H1 (cell line): ENCODE measurements at regions not wholly inside any gene's neighbourhood (a gene's known extent, or its start where the extent isn't known, plus 50 kb on each side); places are given as distances from the start of the nearest gene placed in this dataset.

ENCODE experiments used
- CTCF ChIA-PET: fragments of 300-600 bp; sonication (Branson Sonifier 250); formaldehyde crosslinking; loops from one replicate; lab custom pipeline; 2021; ENCODE audit not compliant: partially characterized antibody; lab: Charles Lee
- POLR2A ChIA-PET: fragments of 300-600 bp; sonication (Branson Sonifier 250); formaldehyde crosslinking; loops from one replicate; lab custom pipeline; 2021; ENCODE audit warnings: inconsistent platforms; ENCODE audit not compliant: partially characterized antibody; lab: Charles Lee
- DNase-seq, 2 experiments: peaks; one replicate each; pipeline versions ENCODE4 v3.0.0 to v3.0.0-alpha.2; 2010 to 2022; ENCODE audit warnings: low spot score in 2 of 2, low read depth in 1 of 2, mixed read lengths in 1 of 2
- FAIRE-seq: peaks from 2 replicates; lab custom pipeline; 2011; peaks lifted over from hg19 to GRCh38; lab: Jason Lieb, UNC
- H2AFZ ChIP-seq: 2 replicates; pipeline ENCODE4 v1.8.1; 2012; ENCODE audit warnings: low read length, inconsistent platforms
- H2AK5ac ChIP-seq: 2 replicates; pipeline ENCODE4 v1.6.1; 2013; ENCODE audit warnings: low read depth, low read length
- H2BK120ac ChIP-seq: replicated peaks from 2 replicates; pipeline ENCODE3; 2013; ENCODE audit warnings: low read depth, low read length, inconsistent platforms
- H2BK12ac ChIP-seq: 2 replicates; pipeline ENCODE4 v1.6.1; 2013; ENCODE audit warnings: low read depth, low read length
- H2BK15ac ChIP-seq: 2 replicates; pipeline ENCODE4 v1.6.1; 2013; ENCODE audit warnings: low read length
- H2BK20ac ChIP-seq: 2 replicates; pipeline ENCODE4 v1.6.1; 2013; ENCODE audit warnings: low read length
- H2BK5ac ChIP-seq: 2 replicates; pipeline ENCODE4 v1.6.1; 2013; ENCODE audit warnings: low read depth, low read length
- H3K14ac ChIP-seq: 2 replicates; pipeline ENCODE4 v1.6.1; 2013; ENCODE audit warnings: inconsistent platforms; ENCODE audit not compliant: insufficient read length
- H3K18ac ChIP-seq: 2 replicates; pipeline ENCODE4 v1.6.1; 2013; ENCODE audit warnings: low read length; ENCODE audit errors: extremely low read depth
- H3K23ac ChIP-seq: 2 replicates; pipeline ENCODE4 v1.6.1; 2013; ENCODE audit warnings: inconsistent platforms; ENCODE audit not compliant: insufficient read length
- H3K23me2 ChIP-seq: 2 replicates; pipeline ENCODE4 v1.6.1; 2013; ENCODE audit warnings: low read depth, low read length
- H3K27ac ChIP-seq: 2 replicates; pipeline ENCODE4 v1.6.1; 2011; ENCODE audit warnings: low read depth, low read length, inconsistent platforms
- H3K27me3 ChIP-seq, 4 experiments: replicated peaks in 1 of 4; 1 replicate in 1 of 4; 2 replicates in 3 of 4; pipeline versions ENCODE4 v1.6.1 to v1.8.1; 2011 to 2013; ENCODE audit warnings: low read length in 3 of 4, mild to moderate bottlenecking in 3 of 4, inconsistent platforms in 2 of 4, mixed read lengths in 2 of 4, moderate library complexity in 1 of 4; ENCODE audit not compliant: control insufficient read depth in 3 of 4, insufficient read depth in 3 of 4; ENCODE audit errors: extremely low read depth in 1 of 4
- H3K36me3 ChIP-seq, 4 experiments: 2 replicates each; pipeline versions ENCODE4 v1.6.1 to v1.8.1; 2011 to 2013; ENCODE audit warnings: mild to moderate bottlenecking in 4 of 4, low read length in 3 of 4, moderate library complexity in 2 of 4, control low read depth in 1 of 4, inconsistent platforms in 1 of 4; ENCODE audit not compliant: insufficient read depth in 4 of 4, control insufficient read depth in 2 of 4
- H3K4ac ChIP-seq: replicated peaks from 2 replicates; pipeline ENCODE3; 2013; ENCODE audit warnings: low read length, low read depth, mixed read lengths, inconsistent platforms; ENCODE audit not compliant: insufficient read length
- H3K4me1 ChIP-seq, 4 experiments: replicated peaks in 1 of 4; 1 replicate in 1 of 4; 2 replicates in 3 of 4; pipeline versions ENCODE4 v1.6.1 to v1.8.1; 2011 to 2013; ENCODE audit warnings: low read length in 3 of 4, inconsistent platforms in 2 of 4, mixed read lengths in 1 of 4; ENCODE audit not compliant: insufficient read depth in 4 of 4, control insufficient read depth in 3 of 4
- H3K4me2 ChIP-seq, 2 experiments: 2 replicates each; pipeline versions ENCODE4 v1.6.1 to v1.8.1; 2011 to 2013; ENCODE audit warnings: low read depth in 2 of 2, low read length in 2 of 2, control low read depth in 1 of 2, inconsistent platforms in 1 of 2, mild to moderate bottlenecking in 1 of 2; ENCODE audit not compliant: insufficient read depth in 1 of 2
- H3K4me3 ChIP-seq, 4 experiments: fragments of 200-600, 300-600 bp in 1 of 4; sonication (generic), shearing (Covaris generic), sonication (Bioruptor Twin) in 1 of 4; 2 replicates each; pipeline versions ENCODE4 v1.5.1 to v1.8.1; 2011 to 2016; ENCODE audit warnings: low read length in 4 of 4, low read depth in 3 of 4, control low read depth in 2 of 4, inconsistent platforms in 2 of 4, mild to moderate bottlenecking in 2 of 4, mixed read lengths in 1 of 4, moderate library complexity in 1 of 4; ENCODE audit not compliant: insufficient read depth in 2 of 4; ENCODE audit errors: extremely low read depth in 1 of 4
- H3K56ac ChIP-seq: replicated peaks from 2 replicates; pipeline ENCODE3; 2013; ENCODE audit warnings: low read depth, mild to moderate bottlenecking, mixed read lengths, low read length, inconsistent platforms; ENCODE audit not compliant: insufficient read length
- H3K79me1 ChIP-seq: 2 replicates; pipeline ENCODE4 v1.6.1; 2013; ENCODE audit warnings: low read depth, low read length, control low read depth
- H3K79me2 ChIP-seq, 2 experiments: 2 replicates each; pipeline versions ENCODE4 v1.6.1 to v1.8.1; 2012 to 2013; ENCODE audit warnings: low read length in 2 of 2, mild to moderate bottlenecking in 2 of 2, inconsistent platforms in 1 of 2; ENCODE audit not compliant: insufficient read depth in 2 of 2, control insufficient read depth in 1 of 2
- H3K9ac ChIP-seq, 4 experiments: replicated peaks in 1 of 4; 1 replicate in 1 of 4; 2 replicates in 3 of 4; pipeline versions ENCODE4 v1.6.1 to v1.8.1; 2011 to 2013; ENCODE audit warnings: low read depth in 3 of 4, low read length in 3 of 4, control low read depth in 2 of 4, mild to moderate bottlenecking in 2 of 4, moderate library complexity in 2 of 4, inconsistent platforms in 1 of 4; ENCODE audit errors: extremely low read depth in 1 of 4
- H3K9me3 ChIP-seq, 2 experiments: 2 replicates each; pipeline versions ENCODE4 v1.6.1 to v1.8.1; 2012 to 2013; ENCODE audit warnings: mild to moderate bottlenecking in 2 of 2, moderate library complexity in 2 of 2, control low read depth in 1 of 2, inconsistent platforms in 1 of 2, low read depth in 1 of 2, low read length in 1 of 2, mixed read lengths in 1 of 2; ENCODE audit not compliant: insufficient read depth in 2 of 2
- H4K20me1 ChIP-seq, 2 experiments: replicated peaks in 1 of 2; 2 replicates each; pipeline versions ENCODE3 to v1.8.1; 2011 to 2013; ENCODE audit warnings: inconsistent platforms in 2 of 2, low read length in 2 of 2, mild to moderate bottlenecking in 1 of 2; ENCODE audit not compliant: insufficient read depth in 2 of 2, control insufficient read depth in 1 of 2
- H4K5ac ChIP-seq: 2 replicates; pipeline ENCODE4 v1.6.1; 2013; ENCODE audit warnings: low read length, low read depth, mixed read lengths, inconsistent platforms; ENCODE audit not compliant: insufficient read length
- H4K8ac ChIP-seq: 2 replicates; pipeline ENCODE4 v1.8.0; 2013; ENCODE audit warnings: mild to moderate bottlenecking, moderate library complexity, low read length, inconsistent platforms; ENCODE audit not compliant: insufficient read depth; ENCODE audit errors: extremely low read depth
- H4K91ac ChIP-seq: replicated peaks from 2 replicates; pipeline ENCODE3; 2013; ENCODE audit warnings: low read length, mixed read lengths, inconsistent platforms; ENCODE audit not compliant: insufficient read length
- CTCF ChIP-seq, 3 experiments: IDR thresholded peaks; 1 replicate in 2 of 3; 2 replicates in 1 of 3; pipeline versions ENCODE4 v1.5.1 to v1.6.1; 2011; ENCODE audit warnings: low read length in 3 of 3, mild to moderate bottlenecking in 3 of 3, inconsistent platforms in 2 of 3, low read depth in 1 of 3, moderate library complexity in 1 of 3; ENCODE audit not compliant: insufficient read depth in 1 of 3; ENCODE audit errors: control extremely low read depth in 1 of 3
- JUN ChIP-seq: IDR thresholded peaks from 2 replicates; pipeline ENCODE4 v1.6.1; 2011; ENCODE audit warnings: low read depth, mild to moderate bottlenecking, improper control_type of control experiment, low read length
- RAD21 ChIP-seq, 2 experiments: IDR thresholded peaks in 1 of 2; conservative IDR thresholded peaks in 1 of 2; 2 replicates each; pipeline ENCODE4 v1.6.1; 2011; ENCODE audit warnings: low read depth in 2 of 2, low read length in 2 of 2, improper control_type of control experiment in 1 of 2, inconsistent platforms in 1 of 2, mild to moderate bottlenecking in 1 of 2, moderate library complexity in 1 of 2
- WGBS, 2 experiments: shearing (Covaris generic) in 1 of 2; methylation state at CpG; one replicate each; pipeline versions ENCODE4 v1.1.6 to v1.1.7; 2013 to 2015; ENCODE audit warnings: low lambda C conversion rate in 2 of 2, mixed read lengths in 2 of 2, inconsistent platforms in 1 of 2, low coverage in 1 of 2, missing lambda C conversion rate in 1 of 2; ENCODE audit not compliant: insufficient replicate concordance in 2 of 2, insufficient coverage in 1 of 2, insufficient read length in 1 of 2; ENCODE audit errors: extremely low coverage in 1 of 2, missing lambda C conversion rate in 1 of 2; 5-methylcytosine and 5-hydroxymethylcytosine counted together

- no peak overlapping the region for H2BK5ac ChIP-seq
- ChIA-PET POLR2A (no interaction called here), CTCF (interaction anchor here (0.6 to 3.1 kb wide), 34 partner anchors 9 to 584 kb away, joined by 3 to 24 read pairs (median 3); no protein-coding TSS in a partner anchor)
- H3K18ac ChIP-seq = no peak overlapping the region
- no peak overlapping the region for H2BK15ac ChIP-seq
- H3K23ac ChIP-seq = no peak overlapping the region
- 0 out of 4 replicates have a peak, but pooled peaks cover 0 to 5% of the 10 kb centered on the region in 2 experiments for H3K9me3 ChIP-seq
- no peak overlapping the region for H3K56ac ChIP-seq
- H2BK120ac ChIP-seq = no peak overlapping the region
- no peak overlapping the region for H3K9ac ChIP-seq
- no peak overlapping the region for H3K4me2 ChIP-seq
- H3K14ac ChIP-seq = no peak overlapping the region
- DNase-seq (peak in 1 of 2 experiments; percentile 68), FAIRE-seq (peak; percentile 97)
- no peak overlapping the region for H3K4ac ChIP-seq
- H3K36me3 ChIP-seq = no peaks in the 10 kb centered on the region
- H2BK20ac ChIP-seq = no peak overlapping the region
- no peak overlapping the region for H2AK5ac ChIP-seq
- H3K23me2 ChIP-seq = no peaks in the 10 kb centered on the region
- no peak overlapping the region for H4K8ac ChIP-seq
- no peaks in the 10 kb centered on the region for H3K27me3 ChIP-seq
- H3K4me1 ChIP-seq = peaks cover 0 to 3% (median 0%) of the 10 kb centered on the region in 4 experiments; a peak in 2 of 7 replicates
- no peak overlapping the region for H2BK12ac ChIP-seq
- no peak overlapping the region for H2AFZ ChIP-seq
- no peak overlapping the region for H4K5ac ChIP-seq
- no peaks in the 10 kb centered on the region for H3K79me2 ChIP-seq
- H4K20me1 ChIP-seq = no peaks in the 10 kb centered on the region
- H3K79me1 ChIP-seq = no peaks in the 10 kb centered on the region
- H4K91ac ChIP-seq = no peak overlapping the region
- peak; percentile 92 to 94 for TF ChIP-seq RAD21 (IDR thresholded peaks at IDR 0.05 in 1 of 2, conservative IDR thresholded peaks at IDR 0.05 in 1 of 2; ENCODE audit: low read depth in 2 of 2, low read length in 2 of 2)
- no peak for TF ChIP-seq JUN
- TF ChIP-seq CTCF (IDR thresholded peaks at IDR 0.05; ENCODE audit: control extremely low read depth in 1 of 3, insufficient read depth in 1 of 3, low read depth in 1 of 3, low read length in 3 of 3) = peak; percentile 71 to 94 (median 81)
- TF ChIP-seq, all 59 proteins: peak for 2
- Histone ChIP-seq H3K27ac (no peak overlapping the region), H3K4me3 (no peak overlapping the region)
- WGBS, 2 experiments = 65% methylated on average over 1 of the region's 1 CpG; no CpG with 5 or more reads in 1 of the 2 experiments
Measured at GRCh38 chr18:27599202-27599829, 414.2 kb upstream of the CHST9 start.
